RWPE2 (cell line): ENCODE measurements at regions not wholly inside any gene's neighbourhood (a gene's known extent, or its start where the extent isn't known, plus 50 kb on each side); places are given as distances from the start of the nearest gene placed in this dataset.

ENCODE experiments used
- ATAC-seq: fragments of 200-7000 bp; cut with Tn5 transposase; 3 replicates; pipeline ENCODE4 v1.9.1; 2021; ENCODE audit warnings: low read depth
- DNase-seq: peaks from one replicate; pipeline ENCODE4 v3.0.0-alpha.2; 2020; ENCODE audit warnings: low spot score
- H3K27ac ChIP-seq: fragments of 450-650 bp; 2 replicates; pipeline ENCODE4 v1.5.1; 2017; ENCODE audit warnings: mild to moderate bottlenecking; ENCODE audit not compliant: poor library complexity, severe bottlenecking
- H3K27me3 ChIP-seq: fragments of 250-450 bp; sonication (Bioruptor Pico); 2 replicates; pipeline ENCODE4 v1.5.1; 2021; ENCODE audit warnings: mild to moderate bottlenecking, moderate library complexity; ENCODE audit not compliant: insufficient read depth, poor library complexity, severe bottlenecking
- H3K36me3 ChIP-seq: fragments of 250-450 bp; sonication (Bioruptor Pico); 2 replicates; pipeline ENCODE4 v1.5.1; 2020; ENCODE audit warnings: low read depth, mild to moderate bottlenecking, moderate library complexity
- H3K4me1 ChIP-seq: fragments of 250-450 bp; sonication (Bioruptor Pico); 2 replicates; pipeline ENCODE4 v1.5.1; 2021; ENCODE audit warnings: mild to moderate bottlenecking, moderate library complexity; ENCODE audit not compliant: insufficient read depth, poor library complexity, severe bottlenecking
- H3K4me3 ChIP-seq: fragments of 250-450 bp; sonication (Bioruptor Pico); 2 replicates; pipeline ENCODE4 v1.5.1; 2021; ENCODE audit warnings: mild to moderate bottlenecking, moderate library complexity; ENCODE audit not compliant: severe bottlenecking
- H3K9me3 ChIP-seq: fragments of 250-450 bp; sonication (Bioruptor Pico); 2 replicates; pipeline ENCODE4 v1.5.1; 2021; ENCODE audit warnings: mild to moderate bottlenecking, moderate library complexity; ENCODE audit not compliant: severe bottlenecking
- TF ChIP-seq, protein P1 (sequence below): fragments of 450-650 bp; IDR thresholded peaks from one replicate; pipeline ENCODE4 v1.5.1; 2017; ENCODE audit warnings: mild to moderate bottlenecking, moderate library complexity; ENCODE audit not compliant: poor library complexity, severe bottlenecking

DNA sequence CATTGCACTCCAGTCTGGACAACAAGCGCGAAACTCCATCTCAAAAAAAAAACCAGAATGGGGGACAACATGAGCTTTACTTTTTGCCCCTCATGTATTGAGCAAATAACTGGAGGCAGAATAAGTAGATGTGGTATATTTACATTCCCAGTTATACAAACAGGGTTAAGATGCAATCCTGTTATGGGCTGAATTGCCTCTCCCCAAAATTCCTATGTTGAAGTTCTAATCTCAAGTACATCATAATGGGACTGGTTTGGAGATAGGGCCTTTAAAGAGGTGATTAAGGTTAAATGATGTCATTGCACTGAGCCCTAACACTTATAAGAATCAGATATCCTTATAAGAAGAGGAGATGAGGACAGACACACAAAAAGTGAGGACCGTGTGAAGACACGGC, 319.8 kb upstream of the KLHL29 start:
- no peaks in the 10 kb centered on the region for H3K36me3 ChIP-seq
- no peak overlapping the region for H3K4me3 ChIP-seq
- TF ChIP-seq, protein P1, sequence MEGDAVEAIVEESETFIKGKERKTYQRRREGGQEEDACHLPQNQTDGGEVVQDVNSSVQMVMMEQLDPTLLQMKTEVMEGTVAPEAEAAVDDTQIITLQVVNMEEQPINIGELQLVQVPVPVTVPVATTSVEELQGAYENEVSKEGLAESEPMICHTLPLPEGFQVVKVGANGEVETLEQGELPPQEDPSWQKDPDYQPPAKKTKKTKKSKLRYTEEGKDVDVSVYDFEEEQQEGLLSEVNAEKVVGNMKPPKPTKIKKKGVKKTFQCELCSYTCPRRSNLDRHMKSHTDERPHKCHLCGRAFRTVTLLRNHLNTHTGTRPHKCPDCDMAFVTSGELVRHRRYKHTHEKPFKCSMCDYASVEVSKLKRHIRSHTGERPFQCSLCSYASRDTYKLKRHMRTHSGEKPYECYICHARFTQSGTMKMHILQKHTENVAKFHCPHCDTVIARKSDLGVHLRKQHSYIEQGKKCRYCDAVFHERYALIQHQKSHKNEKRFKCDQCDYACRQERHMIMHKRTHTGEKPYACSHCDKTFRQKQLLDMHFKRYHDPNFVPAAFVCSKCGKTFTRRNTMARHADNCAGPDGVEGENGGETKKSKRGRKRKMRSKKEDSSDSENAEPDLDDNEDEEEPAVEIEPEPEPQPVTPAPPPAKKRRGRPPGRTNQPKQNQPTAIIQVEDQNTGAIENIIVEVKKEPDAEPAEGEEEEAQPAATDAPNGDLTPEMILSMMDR: no peak
- DNase-seq (no peak), ATAC-seq (no peak)
- no peaks in the 10 kb centered on the region for H3K4me1 ChIP-seq
- no peak overlapping the region for H3K27ac ChIP-seq
- no peaks in the 10 kb centered on the region for H3K27me3 ChIP-seq
- H3K9me3 ChIP-seq: no peaks in the 10 kb centered on the region

DNA sequence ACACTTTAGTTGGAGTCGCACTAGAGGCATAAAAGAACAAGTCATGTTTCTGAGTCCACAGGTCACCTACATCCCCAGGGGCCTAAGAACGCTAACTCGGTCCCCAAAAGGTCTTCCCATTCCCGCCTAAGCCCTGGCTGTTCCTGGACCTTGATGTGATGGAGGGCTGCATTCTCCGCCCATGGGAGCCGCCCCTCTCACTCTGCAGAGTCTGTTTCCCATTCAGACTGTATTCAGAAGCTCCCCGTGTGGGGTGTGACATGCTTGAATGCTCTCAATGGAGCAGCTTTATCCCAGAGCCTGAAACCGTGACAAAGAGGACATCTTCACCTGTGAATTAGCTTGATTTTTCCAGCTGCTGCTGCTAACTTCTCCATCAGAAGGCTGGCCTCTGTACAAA, 319.0 kb upstream of the KLHL29 start:
- Histone ChIP-seq H3K36me3 (no peaks in the 10 kb centered on the region), H3K27me3 (no peaks in the 10 kb centered on the region), H3K27ac (no peak overlapping the region), H3K4me3 (no peak overlapping the region), H3K4me1 (no peaks in the 10 kb centered on the region), H3K9me3 (no peaks in the 10 kb centered on the region)
- TF ChIP-seq, protein P1: no peak
- no peak for DNase-seq
- no peak for ATAC-seq

DNA sequence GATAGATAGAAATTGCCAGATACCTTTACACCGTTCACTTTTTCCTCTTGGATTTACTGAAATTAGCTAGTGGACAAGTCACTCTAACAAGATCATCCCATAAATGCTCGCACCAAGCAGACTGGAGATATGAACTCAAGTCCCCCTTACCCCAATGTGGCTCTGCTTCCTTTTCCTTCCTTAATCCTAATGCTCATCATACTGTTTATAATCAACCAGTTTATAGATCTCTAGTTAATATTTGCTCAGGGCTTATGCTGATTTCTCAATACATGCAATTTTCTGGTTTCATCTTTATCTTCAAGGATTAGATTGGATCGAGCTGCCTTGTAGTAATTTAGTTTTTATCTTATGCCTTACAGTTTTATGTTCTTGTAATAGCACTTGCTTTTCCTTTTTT, 318.3 kb upstream of the KLHL29 start:
- H3K4me1 ChIP-seq: no peaks in the 10 kb centered on the region
- H3K4me3 ChIP-seq: no peak overlapping the region
- H3K27me3 ChIP-seq: no peaks in the 10 kb centered on the region
- H3K9me3 ChIP-seq: no peaks in the 10 kb centered on the region
- TF ChIP-seq, protein P1: no peak
- ATAC-seq (no peak), DNase-seq (no peak)
- no peaks in the 10 kb centered on the region for H3K36me3 ChIP-seq
- H3K27ac ChIP-seq: no peak overlapping the region

DNA sequence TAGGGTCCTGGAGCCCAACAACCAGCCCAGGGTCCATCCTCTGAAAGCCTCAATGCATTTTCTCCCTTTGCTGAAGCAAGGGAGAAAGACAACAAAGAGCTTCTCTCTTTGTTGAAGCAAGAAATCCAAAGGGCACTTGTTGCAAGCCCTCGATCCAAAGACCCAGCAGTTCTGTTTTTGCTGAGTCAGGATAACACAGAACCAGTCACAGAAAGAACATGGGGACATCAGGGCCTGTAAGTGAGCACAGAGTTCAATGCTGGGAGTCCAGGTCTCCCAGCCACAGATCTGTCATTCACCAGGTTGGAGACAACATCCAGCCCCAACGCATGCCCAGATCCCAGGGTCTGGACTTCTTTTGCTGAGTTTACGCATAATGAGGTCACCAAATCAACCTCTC, 315.8 kb upstream of the KLHL29 start:
- Histone ChIP-seq H3K4me3 (no peak overlapping the region), H3K27me3 (no peaks in the 10 kb centered on the region), H3K9me3 (no peaks in the 10 kb centered on the region), H3K36me3 (no peaks in the 10 kb centered on the region), H3K4me1 (no peaks in the 10 kb centered on the region), H3K27ac (no peak overlapping the region)
- TF ChIP-seq, protein P1: no peak
- DNase-seq: no peak
- ATAC-seq: no peak

DNA sequence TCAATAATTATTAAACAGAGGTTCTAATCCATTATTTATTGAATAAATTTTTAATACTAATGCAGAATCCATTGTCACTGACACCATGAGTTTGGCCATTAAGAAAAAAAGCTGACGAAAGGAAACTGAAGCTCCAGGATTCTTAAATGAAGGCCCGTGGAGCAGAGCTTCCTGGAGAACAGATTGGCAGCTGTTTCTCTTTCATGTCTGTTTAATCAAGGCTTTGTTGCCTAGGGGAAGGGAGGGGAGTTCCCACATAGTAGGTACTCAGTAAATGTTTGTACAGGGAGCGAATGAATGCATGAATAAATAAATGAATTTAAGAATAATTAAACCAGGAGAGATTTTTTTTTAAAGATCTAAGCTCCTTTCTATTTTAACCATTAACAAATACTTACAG, 315.1 kb upstream of the KLHL29 start:
- DNase-seq (no peak), ATAC-seq (no peak)
- Histone ChIP-seq H3K4me1 (no peaks in the 10 kb centered on the region), H3K9me3 (no peaks in the 10 kb centered on the region), H3K27me3 (no peaks in the 10 kb centered on the region), H3K27ac (no peak overlapping the region), H3K4me3 (no peak overlapping the region), H3K36me3 (no peaks in the 10 kb centered on the region)
- TF ChIP-seq, protein P1: no peak
